Osteoblast (primary cell): ENCODE measurements at regions not wholly inside any gene's neighbourhood (a gene's known extent, or its start where the extent isn't known, plus 50 kb on each side); places are given as distances from the start of the nearest gene placed in this dataset.

ENCODE experiments used
- DNase-seq: peaks from one replicate; pipeline ENCODE4 v3.0.0; 2011; ENCODE audit warnings: low spot score, mixed read lengths; ENCODE audit not compliant: insufficient read length; ENCODE audit errors: missing footprints
- H2AFZ ChIP-seq: 2 replicates; pipeline ENCODE4 v1.6.0; 2011; ENCODE audit warnings: mild to moderate bottlenecking, low read length
- H3K27ac ChIP-seq: 2 replicates; pipeline ENCODE4 v1.5.1; 2011; ENCODE audit warnings: mild to moderate bottlenecking, low read depth, low read length, moderate library complexity
- H3K27me3 ChIP-seq: 2 replicates; pipeline ENCODE4 v1.6.0; 2012; ENCODE audit warnings: mild to moderate bottlenecking, control low read depth, inconsistent platforms, low read length, moderate library complexity; ENCODE audit not compliant: insufficient read depth
- H3K36me3 ChIP-seq: 2 replicates; pipeline ENCODE4 v1.5.1; 2011; ENCODE audit warnings: mild to moderate bottlenecking, low read length, control low read depth, moderate library complexity; ENCODE audit not compliant: insufficient read depth
- H3K4me1 ChIP-seq: 2 replicates; pipeline ENCODE4 v1.5.1; 2011; ENCODE audit warnings: mild to moderate bottlenecking, low read length, control low read depth, moderate library complexity; ENCODE audit not compliant: insufficient read depth
- H3K4me2 ChIP-seq: 2 replicates; pipeline ENCODE4 v1.6.0; 2011; ENCODE audit warnings: mild to moderate bottlenecking, low read length; ENCODE audit not compliant: insufficient read depth
- H3K4me3 ChIP-seq: fragments of 200-600 bp; sonication (generic); 3 replicates; pipeline ENCODE4 v1.5.1; 2012; ENCODE audit warnings: mild to moderate bottlenecking, low read length, inconsistent platforms; ENCODE audit not compliant: insufficient read depth
- H3K79me2 ChIP-seq: 2 replicates; pipeline ENCODE4 v1.6.0; 2012; ENCODE audit warnings: mild to moderate bottlenecking, low read length, control low read depth, inconsistent platforms; ENCODE audit not compliant: insufficient read depth
- H3K9me3 ChIP-seq: 2 replicates; pipeline ENCODE4 v1.5.1; 2011; ENCODE audit warnings: low read depth, low read length, control low read depth
- H4K20me1 ChIP-seq: 2 replicates; pipeline ENCODE4 v1.6.0; 2012; ENCODE audit warnings: mild to moderate bottlenecking, low read length, control low read depth; ENCODE audit not compliant: insufficient read depth
- TF ChIP-seq, protein P1 (sequence below): IDR thresholded peaks from 2 replicates; pipeline ENCODE4 v1.5.1; 2011; ENCODE audit warnings: mild to moderate bottlenecking, low read depth, low read length, moderate library complexity; ENCODE audit errors: extremely low read depth

- Histone ChIP-seq H4K20me1 (no peaks in the 10 kb centered on the region), H2AFZ (no peak overlapping the region), H3K36me3 (no peaks in the 10 kb centered on the region), H3K9me3 (no peaks in the 10 kb centered on the region), H3K27me3 (peaks cover 3% of the 10 kb centered on the region), H3K4me3 (no peak overlapping the region), H3K79me2 (no peaks in the 10 kb centered on the region), H3K4me1 (peaks cover 19% of the 10 kb centered on the region), H3K4me2 (no peak overlapping the region), H3K27ac (no peak overlapping the region)
- TF ChIP-seq, protein P1, sequence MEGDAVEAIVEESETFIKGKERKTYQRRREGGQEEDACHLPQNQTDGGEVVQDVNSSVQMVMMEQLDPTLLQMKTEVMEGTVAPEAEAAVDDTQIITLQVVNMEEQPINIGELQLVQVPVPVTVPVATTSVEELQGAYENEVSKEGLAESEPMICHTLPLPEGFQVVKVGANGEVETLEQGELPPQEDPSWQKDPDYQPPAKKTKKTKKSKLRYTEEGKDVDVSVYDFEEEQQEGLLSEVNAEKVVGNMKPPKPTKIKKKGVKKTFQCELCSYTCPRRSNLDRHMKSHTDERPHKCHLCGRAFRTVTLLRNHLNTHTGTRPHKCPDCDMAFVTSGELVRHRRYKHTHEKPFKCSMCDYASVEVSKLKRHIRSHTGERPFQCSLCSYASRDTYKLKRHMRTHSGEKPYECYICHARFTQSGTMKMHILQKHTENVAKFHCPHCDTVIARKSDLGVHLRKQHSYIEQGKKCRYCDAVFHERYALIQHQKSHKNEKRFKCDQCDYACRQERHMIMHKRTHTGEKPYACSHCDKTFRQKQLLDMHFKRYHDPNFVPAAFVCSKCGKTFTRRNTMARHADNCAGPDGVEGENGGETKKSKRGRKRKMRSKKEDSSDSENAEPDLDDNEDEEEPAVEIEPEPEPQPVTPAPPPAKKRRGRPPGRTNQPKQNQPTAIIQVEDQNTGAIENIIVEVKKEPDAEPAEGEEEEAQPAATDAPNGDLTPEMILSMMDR, result no peak
- no peak for DNase-seq
Measured at GRCh38 chr13:44224450-44225149, 149.0 kb upstream of the SERP2 start.

DNA sequence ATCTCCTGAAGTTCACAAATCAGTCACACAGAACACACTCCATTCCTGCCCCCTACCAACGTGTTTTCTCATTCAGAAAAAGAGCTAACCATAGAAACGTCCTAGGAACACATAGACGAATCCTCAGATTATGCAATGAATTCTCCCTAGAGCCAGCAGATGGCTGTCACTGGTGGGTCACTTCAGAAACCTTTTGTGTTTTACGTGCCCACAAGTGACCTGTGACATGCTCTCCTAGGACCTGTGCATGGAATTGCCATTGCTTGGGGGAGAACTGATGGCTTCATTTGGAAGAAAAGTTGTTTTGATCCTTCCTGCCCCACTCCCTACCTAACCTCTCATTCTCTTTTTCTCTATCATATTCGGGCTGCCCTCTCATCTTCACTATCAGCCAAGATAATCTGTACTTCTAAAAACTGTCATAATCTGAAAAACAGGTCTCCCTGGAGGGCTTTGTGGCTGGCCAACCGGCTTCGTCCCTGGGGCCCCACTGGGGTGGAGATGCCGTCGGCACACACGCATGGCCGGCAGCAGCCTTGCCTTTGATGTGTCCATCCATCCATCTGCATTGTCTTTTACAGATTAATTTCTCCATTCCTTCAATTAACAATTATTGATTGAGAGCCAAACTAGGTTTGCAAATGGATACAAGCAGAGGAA, 144.1 kb upstream of the SERP2 start:
- no peak overlapping the region for H3K27ac ChIP-seq

DNA sequence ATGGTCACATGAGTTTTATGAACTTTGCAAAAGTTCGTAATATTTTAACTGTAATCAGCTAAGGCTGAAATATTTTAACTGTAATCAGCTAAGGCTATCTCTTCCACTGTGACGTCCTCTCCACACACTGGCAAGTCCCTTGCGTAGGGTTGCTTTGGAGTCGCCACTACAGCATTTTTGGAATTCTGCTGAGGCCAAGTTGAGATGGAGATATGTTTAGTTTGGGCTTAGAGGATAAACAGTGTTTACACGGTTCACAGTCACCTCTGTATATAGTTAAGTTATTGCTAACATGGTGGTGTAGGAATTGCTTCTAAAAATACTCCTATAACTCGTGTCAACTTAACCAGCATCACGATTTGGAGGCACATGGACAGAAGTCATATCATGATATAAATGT, 143.6 kb upstream of the SERP2 start:
- TF ChIP-seq, protein P1, result no peak
- Histone ChIP-seq H3K4me2 (no peak overlapping the region), H3K27ac (no peak overlapping the region)

More for the DNA sequence above, 144.1 kb upstream of the SERP2 start:
- H3K4me3 ChIP-seq, result no peak overlapping the region
- no peak overlapping the region for H3K4me2 ChIP-seq
- TF ChIP-seq, protein P1, result no peak
- no peaks in the 10 kb centered on the region for H4K20me1 ChIP-seq
- no peak for DNase-seq
- no peak overlapping the region for H2AFZ ChIP-seq
- H3K36me3 ChIP-seq, result no peaks in the 10 kb centered on the region
- H3K9me3 ChIP-seq, result no peaks in the 10 kb centered on the region
- no peaks in the 10 kb centered on the region for H3K79me2 ChIP-seq
- peaks cover 17% of the 10 kb centered on the region for H3K4me1 ChIP-seq
- peaks cover 3% of the 10 kb centered on the region for H3K27me3 ChIP-seq

DNA sequence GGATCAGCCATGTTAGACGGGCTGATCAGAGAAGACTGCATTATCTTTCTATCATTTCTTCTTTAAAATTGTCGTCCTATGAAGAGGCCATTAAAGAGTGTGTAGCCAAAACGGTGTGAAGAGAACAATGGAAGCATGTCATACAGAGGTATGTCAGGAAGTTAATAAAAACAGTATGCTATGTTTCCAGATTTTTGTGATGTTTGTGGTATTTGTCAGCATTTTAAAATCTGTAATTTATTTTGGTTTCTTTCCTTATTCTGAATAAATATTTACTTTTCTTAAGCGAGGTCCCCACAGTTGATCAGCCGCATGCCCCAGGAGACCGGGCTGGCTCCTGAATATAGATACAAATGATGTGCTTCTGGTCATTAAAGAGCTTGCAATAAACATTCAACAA, 142.9 kb upstream of the SERP2 start:
- Histone ChIP-seq H3K4me1 (peaks cover 26% of the 10 kb centered on the region), H3K9me3 (no peaks in the 10 kb centered on the region), H3K27ac (no peak overlapping the region), H3K4me3 (no peak overlapping the region), H3K27me3 (peaks cover 3% of the 10 kb centered on the region), H2AFZ (no peak overlapping the region), H3K36me3 (no peaks in the 10 kb centered on the region), H3K4me2 (no peak overlapping the region), H4K20me1 (no peaks in the 10 kb centered on the region), H3K79me2 (no peaks in the 10 kb centered on the region)
- DNase-seq, result no peak
- TF ChIP-seq, protein P1, result no peak

More for the DNA sequence above, 143.6 kb upstream of the SERP2 start:
- no peak for DNase-seq
- Histone ChIP-seq H3K36me3 (no peaks in the 10 kb centered on the region), H3K27me3 (peaks cover 3% of the 10 kb centered on the region), H3K4me3 (no peak overlapping the region), H3K9me3 (no peaks in the 10 kb centered on the region), H3K4me1 (peaks cover 21% of the 10 kb centered on the region), H3K79me2 (no peaks in the 10 kb centered on the region), H2AFZ (no peak overlapping the region), H4K20me1 (no peaks in the 10 kb centered on the region)
